ENCODE measurements at regions not wholly inside any gene's neighbourhood (a gene's known extent, or its start where the extent isn't known, plus 50 kb on each side); places are given as distances from the start of the nearest gene placed in this dataset.

DNA sequence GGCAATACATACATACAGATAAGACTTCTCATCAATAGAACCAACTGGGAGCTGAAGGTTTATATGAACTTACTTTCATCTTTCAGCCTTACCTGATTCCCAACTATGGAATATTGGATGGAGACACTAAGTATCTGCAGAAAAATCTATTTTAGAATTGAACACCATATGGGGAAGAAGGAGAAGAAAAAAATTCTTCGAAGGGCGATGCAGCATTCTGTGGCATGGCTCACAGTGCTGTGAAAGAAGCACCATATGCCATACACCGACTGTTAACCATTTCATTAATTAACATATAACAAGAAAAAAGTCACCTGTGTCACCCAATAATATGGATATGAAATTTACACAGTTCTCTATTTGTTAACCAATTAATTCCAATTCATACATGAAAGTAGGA, 1374.4 kb upstream of the MAP3K7 start:
- TF ChIP-seq, protein P1, sequence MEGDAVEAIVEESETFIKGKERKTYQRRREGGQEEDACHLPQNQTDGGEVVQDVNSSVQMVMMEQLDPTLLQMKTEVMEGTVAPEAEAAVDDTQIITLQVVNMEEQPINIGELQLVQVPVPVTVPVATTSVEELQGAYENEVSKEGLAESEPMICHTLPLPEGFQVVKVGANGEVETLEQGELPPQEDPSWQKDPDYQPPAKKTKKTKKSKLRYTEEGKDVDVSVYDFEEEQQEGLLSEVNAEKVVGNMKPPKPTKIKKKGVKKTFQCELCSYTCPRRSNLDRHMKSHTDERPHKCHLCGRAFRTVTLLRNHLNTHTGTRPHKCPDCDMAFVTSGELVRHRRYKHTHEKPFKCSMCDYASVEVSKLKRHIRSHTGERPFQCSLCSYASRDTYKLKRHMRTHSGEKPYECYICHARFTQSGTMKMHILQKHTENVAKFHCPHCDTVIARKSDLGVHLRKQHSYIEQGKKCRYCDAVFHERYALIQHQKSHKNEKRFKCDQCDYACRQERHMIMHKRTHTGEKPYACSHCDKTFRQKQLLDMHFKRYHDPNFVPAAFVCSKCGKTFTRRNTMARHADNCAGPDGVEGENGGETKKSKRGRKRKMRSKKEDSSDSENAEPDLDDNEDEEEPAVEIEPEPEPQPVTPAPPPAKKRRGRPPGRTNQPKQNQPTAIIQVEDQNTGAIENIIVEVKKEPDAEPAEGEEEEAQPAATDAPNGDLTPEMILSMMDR (IDR thresholded peaks at IDR 0.05; ENCODE audit: control extremely low read depth in 1 of 3, insufficient read depth in 1 of 3, low read depth in 1 of 3, low read length in 3 of 3): no peak
- TF ChIP-seq, protein P2, sequence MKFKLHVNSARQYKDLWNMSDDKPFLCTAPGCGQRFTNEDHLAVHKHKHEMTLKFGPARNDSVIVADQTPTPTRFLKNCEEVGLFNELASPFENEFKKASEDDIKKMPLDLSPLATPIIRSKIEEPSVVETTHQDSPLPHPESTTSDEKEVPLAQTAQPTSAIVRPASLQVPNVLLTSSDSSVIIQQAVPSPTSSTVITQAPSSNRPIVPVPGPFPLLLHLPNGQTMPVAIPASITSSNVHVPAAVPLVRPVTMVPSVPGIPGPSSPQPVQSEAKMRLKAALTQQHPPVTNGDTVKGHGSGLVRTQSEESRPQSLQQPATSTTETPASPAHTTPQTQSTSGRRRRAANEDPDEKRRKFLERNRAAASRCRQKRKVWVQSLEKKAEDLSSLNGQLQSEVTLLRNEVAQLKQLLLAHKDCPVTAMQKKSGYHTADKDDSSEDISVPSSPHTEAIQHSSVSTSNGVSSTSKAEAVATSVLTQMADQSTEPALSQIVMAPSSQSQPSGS (IDR thresholded peaks at IDR 0.05; ENCODE audit: low read length): no peak
- no peak for TF ChIP-seq BCL11A (IDR thresholded peaks at IDR 0.05; ENCODE audit: low read depth in 2 of 2, low read length in 2 of 2)
- TF ChIP-seq CREB1 (IDR thresholded peaks at IDR 0.05): no peak
- no peak for TF ChIP-seq BRCA1 (IDR thresholded peaks at IDR 0.05; ENCODE audit: low read depth, low read length)
- TF ChIP-seq EGR1 (IDR thresholded peaks at IDR 0.05; ENCODE audit: borderline replicate concordance, low read depth, low read length): no peak
- TF ChIP-seq JUND (IDR thresholded peaks at IDR 0.05; ENCODE audit: low read length): no peak
- no peak for TF ChIP-seq KDM4A (IDR thresholded peaks at IDR 0.05; ENCODE audit: low read depth, low read length, severe bottlenecking)
- TF ChIP-seq HDAC2 (IDR thresholded peaks at IDR 0.05; ENCODE audit: borderline replicate concordance in 1 of 2, low read depth in 2 of 2, low read length in 2 of 2): no peak
- TF ChIP-seq, protein P3, sequence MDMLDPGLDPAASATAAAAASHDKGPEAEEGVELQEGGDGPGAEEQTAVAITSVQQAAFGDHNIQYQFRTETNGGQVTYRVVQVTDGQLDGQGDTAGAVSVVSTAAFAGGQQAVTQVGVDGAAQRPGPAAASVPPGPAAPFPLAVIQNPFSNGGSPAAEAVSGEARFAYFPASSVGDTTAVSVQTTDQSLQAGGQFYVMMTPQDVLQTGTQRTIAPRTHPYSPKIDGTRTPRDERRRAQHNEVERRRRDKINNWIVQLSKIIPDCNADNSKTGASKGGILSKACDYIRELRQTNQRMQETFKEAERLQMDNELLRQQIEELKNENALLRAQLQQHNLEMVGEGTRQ (IDR thresholded peaks at IDR 0.05; ENCODE audit: low read length): no peak
- TF ChIP-seq SRF (IDR thresholded peaks at IDR 0.05; ENCODE audit: low read depth, low read length): no peak
- TF ChIP-seq ZNF274 (IDR thresholded peaks at IDR 0.05; ENCODE audit: borderline replicate concordance, extremely low read depth, low read length): no peak
- no peak for TF ChIP-seq JUN (IDR thresholded peaks at IDR 0.05; ENCODE audit: low read depth, low read length)

All from H1 (cell line).